ENCODE measurements at regions not wholly inside any gene's neighbourhood (a gene's known extent, or its start where the extent isn't known, plus 50 kb on each side); places are given as distances from the start of the nearest gene placed in this dataset.

DNA sequence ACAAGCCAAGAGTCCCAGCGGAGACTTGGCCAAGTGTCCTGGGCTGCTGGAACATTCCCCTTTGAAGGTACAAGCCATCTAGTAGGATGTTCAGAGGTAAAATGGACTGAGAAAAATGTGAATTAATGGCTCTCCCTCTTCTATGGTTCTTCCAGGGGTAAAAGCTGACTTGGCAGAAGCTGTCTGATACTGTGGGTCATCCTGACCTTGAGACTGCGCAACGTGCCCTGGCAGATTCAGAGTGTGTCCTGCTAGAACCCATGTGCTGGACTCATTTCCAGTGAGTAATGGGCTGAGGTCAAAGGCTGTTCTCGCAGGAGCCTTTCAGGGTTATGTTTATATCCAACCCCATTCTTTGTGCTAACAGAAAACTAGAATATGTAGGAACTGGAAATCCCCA, 423.0 kb upstream of the CD180 start:
- TF ChIP-seq POLR2A (IDR thresholded peaks at IDR 0.05; ENCODE audit: low read depth, low read length) (no peak), POLR2AphosphoS5 (IDR thresholded peaks at IDR 0.05; ENCODE audit: low read depth, low read length) (no peak)
